H1 (cell line): ENCODE measurements at regions not wholly inside any gene's neighbourhood (a gene's known extent, or its start where the extent isn't known, plus 50 kb on each side); places are given as distances from the start of the nearest gene placed in this dataset.

Experiments
- CTCF ChIA-PET: fragments of 300-600 bp; sonication (Branson Sonifier 250); formaldehyde crosslinking; loops from one replicate; lab custom pipeline; 2021; ENCODE audit not compliant: partially characterized antibody; lab: Charles Lee
- POLR2A ChIA-PET: fragments of 300-600 bp; sonication (Branson Sonifier 250); formaldehyde crosslinking; loops from one replicate; lab custom pipeline; 2021; ENCODE audit warnings: inconsistent platforms; ENCODE audit not compliant: partially characterized antibody; lab: Charles Lee
- DNase-seq, 2 experiments: peaks; one replicate each; pipeline versions ENCODE4 v3.0.0 to v3.0.0-alpha.2; 2010 to 2022; ENCODE audit warnings: low spot score in 2 of 2, low read depth in 1 of 2, mixed read lengths in 1 of 2
- FAIRE-seq: peaks from 2 replicates; lab custom pipeline; 2011; peaks lifted over from hg19 to GRCh38; lab: Jason Lieb, UNC
- H2AFZ ChIP-seq: 2 replicates; pipeline ENCODE4 v1.8.1; 2012; ENCODE audit warnings: low read length, inconsistent platforms
- H2AK5ac ChIP-seq: 2 replicates; pipeline ENCODE4 v1.6.1; 2013; ENCODE audit warnings: low read depth, low read length
- H2BK120ac ChIP-seq: replicated peaks from 2 replicates; pipeline ENCODE3; 2013; ENCODE audit warnings: low read depth, low read length, inconsistent platforms
- H2BK12ac ChIP-seq: 2 replicates; pipeline ENCODE4 v1.6.1; 2013; ENCODE audit warnings: low read depth, low read length
- H2BK15ac ChIP-seq: 2 replicates; pipeline ENCODE4 v1.6.1; 2013; ENCODE audit warnings: low read length
- H2BK20ac ChIP-seq: 2 replicates; pipeline ENCODE4 v1.6.1; 2013; ENCODE audit warnings: low read length
- H2BK5ac ChIP-seq: 2 replicates; pipeline ENCODE4 v1.6.1; 2013; ENCODE audit warnings: low read depth, low read length
- H3K14ac ChIP-seq: 2 replicates; pipeline ENCODE4 v1.6.1; 2013; ENCODE audit warnings: inconsistent platforms; ENCODE audit not compliant: insufficient read length
- H3K18ac ChIP-seq: 2 replicates; pipeline ENCODE4 v1.6.1; 2013; ENCODE audit warnings: low read length; ENCODE audit errors: extremely low read depth
- H3K23ac ChIP-seq: 2 replicates; pipeline ENCODE4 v1.6.1; 2013; ENCODE audit warnings: inconsistent platforms; ENCODE audit not compliant: insufficient read length
- H3K23me2 ChIP-seq: 2 replicates; pipeline ENCODE4 v1.6.1; 2013; ENCODE audit warnings: low read depth, low read length
- H3K27ac ChIP-seq: 2 replicates; pipeline ENCODE4 v1.6.1; 2011; ENCODE audit warnings: low read depth, low read length, inconsistent platforms
- H3K27me3 ChIP-seq, 4 experiments: replicated peaks in 1 of 4; 1 replicate in 1 of 4; 2 replicates in 3 of 4; pipeline versions ENCODE4 v1.6.1 to v1.8.1; 2011 to 2013; ENCODE audit warnings: low read length in 3 of 4, mild to moderate bottlenecking in 3 of 4, inconsistent platforms in 2 of 4, mixed read lengths in 2 of 4, moderate library complexity in 1 of 4; ENCODE audit not compliant: control insufficient read depth in 3 of 4, insufficient read depth in 3 of 4; ENCODE audit errors: extremely low read depth in 1 of 4
- H3K36me3 ChIP-seq, 4 experiments: 2 replicates each; pipeline versions ENCODE4 v1.6.1 to v1.8.1; 2011 to 2013; ENCODE audit warnings: mild to moderate bottlenecking in 4 of 4, low read length in 3 of 4, moderate library complexity in 2 of 4, control low read depth in 1 of 4, inconsistent platforms in 1 of 4; ENCODE audit not compliant: insufficient read depth in 4 of 4, control insufficient read depth in 2 of 4
- H3K4ac ChIP-seq: replicated peaks from 2 replicates; pipeline ENCODE3; 2013; ENCODE audit warnings: low read length, low read depth, mixed read lengths, inconsistent platforms; ENCODE audit not compliant: insufficient read length
- H3K4me1 ChIP-seq, 4 experiments: replicated peaks in 1 of 4; 1 replicate in 1 of 4; 2 replicates in 3 of 4; pipeline versions ENCODE4 v1.6.1 to v1.8.1; 2011 to 2013; ENCODE audit warnings: low read length in 3 of 4, inconsistent platforms in 2 of 4, mixed read lengths in 1 of 4; ENCODE audit not compliant: insufficient read depth in 4 of 4, control insufficient read depth in 3 of 4
- H3K4me2 ChIP-seq, 2 experiments: 2 replicates each; pipeline versions ENCODE4 v1.6.1 to v1.8.1; 2011 to 2013; ENCODE audit warnings: low read depth in 2 of 2, low read length in 2 of 2, control low read depth in 1 of 2, inconsistent platforms in 1 of 2, mild to moderate bottlenecking in 1 of 2; ENCODE audit not compliant: insufficient read depth in 1 of 2
- H3K4me3 ChIP-seq, 4 experiments: fragments of 200-600, 300-600 bp in 1 of 4; sonication (generic), shearing (Covaris generic), sonication (Bioruptor Twin) in 1 of 4; 2 replicates each; pipeline versions ENCODE4 v1.5.1 to v1.8.1; 2011 to 2016; ENCODE audit warnings: low read length in 4 of 4, low read depth in 3 of 4, control low read depth in 2 of 4, inconsistent platforms in 2 of 4, mild to moderate bottlenecking in 2 of 4, mixed read lengths in 1 of 4, moderate library complexity in 1 of 4; ENCODE audit not compliant: insufficient read depth in 2 of 4; ENCODE audit errors: extremely low read depth in 1 of 4
- H3K56ac ChIP-seq: replicated peaks from 2 replicates; pipeline ENCODE3; 2013; ENCODE audit warnings: low read depth, mild to moderate bottlenecking, mixed read lengths, low read length, inconsistent platforms; ENCODE audit not compliant: insufficient read length
- H3K79me1 ChIP-seq: 2 replicates; pipeline ENCODE4 v1.6.1; 2013; ENCODE audit warnings: low read depth, low read length, control low read depth
- H3K79me2 ChIP-seq, 2 experiments: 2 replicates each; pipeline versions ENCODE4 v1.6.1 to v1.8.1; 2012 to 2013; ENCODE audit warnings: low read length in 2 of 2, mild to moderate bottlenecking in 2 of 2, inconsistent platforms in 1 of 2; ENCODE audit not compliant: insufficient read depth in 2 of 2, control insufficient read depth in 1 of 2
- H3K9ac ChIP-seq, 4 experiments: replicated peaks in 1 of 4; 1 replicate in 1 of 4; 2 replicates in 3 of 4; pipeline versions ENCODE4 v1.6.1 to v1.8.1; 2011 to 2013; ENCODE audit warnings: low read depth in 3 of 4, low read length in 3 of 4, control low read depth in 2 of 4, mild to moderate bottlenecking in 2 of 4, moderate library complexity in 2 of 4, inconsistent platforms in 1 of 4; ENCODE audit errors: extremely low read depth in 1 of 4
- H3K9me3 ChIP-seq, 2 experiments: 2 replicates each; pipeline versions ENCODE4 v1.6.1 to v1.8.1; 2012 to 2013; ENCODE audit warnings: mild to moderate bottlenecking in 2 of 2, moderate library complexity in 2 of 2, control low read depth in 1 of 2, inconsistent platforms in 1 of 2, low read depth in 1 of 2, low read length in 1 of 2, mixed read lengths in 1 of 2; ENCODE audit not compliant: insufficient read depth in 2 of 2
- H4K20me1 ChIP-seq, 2 experiments: replicated peaks in 1 of 2; 2 replicates each; pipeline versions ENCODE3 to v1.8.1; 2011 to 2013; ENCODE audit warnings: inconsistent platforms in 2 of 2, low read length in 2 of 2, mild to moderate bottlenecking in 1 of 2; ENCODE audit not compliant: insufficient read depth in 2 of 2, control insufficient read depth in 1 of 2
- H4K5ac ChIP-seq: 2 replicates; pipeline ENCODE4 v1.6.1; 2013; ENCODE audit warnings: low read length, low read depth, mixed read lengths, inconsistent platforms; ENCODE audit not compliant: insufficient read length
- H4K8ac ChIP-seq: 2 replicates; pipeline ENCODE4 v1.8.0; 2013; ENCODE audit warnings: mild to moderate bottlenecking, moderate library complexity, low read length, inconsistent platforms; ENCODE audit not compliant: insufficient read depth; ENCODE audit errors: extremely low read depth
- H4K91ac ChIP-seq: replicated peaks from 2 replicates; pipeline ENCODE3; 2013; ENCODE audit warnings: low read length, mixed read lengths, inconsistent platforms; ENCODE audit not compliant: insufficient read length
- CHD2 ChIP-seq: IDR thresholded peaks from 2 replicates; pipeline ENCODE4 v1.6.1; 2012; ENCODE audit warnings: low read length, improper control_type of control experiment
- FOSL1 ChIP-seq: IDR thresholded peaks from 2 replicates; pipeline ENCODE4 v1.6.1; 2011; ENCODE audit warnings: mild to moderate bottlenecking, low read depth, low read length, moderate library complexity; ENCODE audit not compliant: insufficient read depth
- GTF2F1 ChIP-seq: IDR thresholded peaks from 2 replicates; pipeline ENCODE4 v1.6.1; 2012; ENCODE audit warnings: low read depth, low read length, improper control_type of control experiment, borderline replicate concordance
- HDAC6 ChIP-seq: IDR thresholded peaks from one replicate; pipeline ENCODE4 v1.7.1; 2012; ENCODE audit warnings: low read depth, mild to moderate bottlenecking, inconsistent platforms, low read length, moderate library complexity
- POU5F1 ChIP-seq: IDR thresholded peaks from 2 replicates; pipeline ENCODE4 v1.6.1; 2011; ENCODE audit warnings: low read depth, mild to moderate bottlenecking, low read length, moderate library complexity
- SIX5 ChIP-seq: IDR thresholded peaks from 2 replicates; pipeline ENCODE4 v1.6.1; 2011; ENCODE audit warnings: mild to moderate bottlenecking, low read depth, low read length
- SRF ChIP-seq: IDR thresholded peaks from 2 replicates; pipeline ENCODE4 v1.6.1; 2011; ENCODE audit warnings: mild to moderate bottlenecking, low read depth, low read length, moderate library complexity
- SUZ12 ChIP-seq: fragments of 200-600 bp; sonication (generic); IDR thresholded peaks from 2 replicates; pipeline ENCODE4 v1.6.1; 2012; ENCODE audit warnings: mild to moderate bottlenecking, inconsistent platforms, low read length, moderate library complexity, mixed read lengths
- WGBS, 2 experiments: shearing (Covaris generic) in 1 of 2; methylation state at CpG; one replicate each; pipeline versions ENCODE4 v1.1.6 to v1.1.7; 2013 to 2015; ENCODE audit warnings: low lambda C conversion rate in 2 of 2, mixed read lengths in 2 of 2, inconsistent platforms in 1 of 2, low coverage in 1 of 2, missing lambda C conversion rate in 1 of 2; ENCODE audit not compliant: insufficient replicate concordance in 2 of 2, insufficient coverage in 1 of 2, insufficient read length in 1 of 2; ENCODE audit errors: extremely low coverage in 1 of 2, missing lambda C conversion rate in 1 of 2; 5-methylcytosine and 5-hydroxymethylcytosine counted together
- TF ChIP-seq, protein P1 (sequence below): IDR thresholded peaks from 2 replicates; pipeline ENCODE4 v1.6.1; 2011; ENCODE audit warnings: low read depth, mild to moderate bottlenecking, low read length; ENCODE audit not compliant: insufficient read depth
- TF ChIP-seq, protein P2 (sequence below): IDR thresholded peaks from 2 replicates; pipeline ENCODE4 v1.6.1; 2011; ENCODE audit warnings: low read length, improper control_type of control experiment

DNA sequence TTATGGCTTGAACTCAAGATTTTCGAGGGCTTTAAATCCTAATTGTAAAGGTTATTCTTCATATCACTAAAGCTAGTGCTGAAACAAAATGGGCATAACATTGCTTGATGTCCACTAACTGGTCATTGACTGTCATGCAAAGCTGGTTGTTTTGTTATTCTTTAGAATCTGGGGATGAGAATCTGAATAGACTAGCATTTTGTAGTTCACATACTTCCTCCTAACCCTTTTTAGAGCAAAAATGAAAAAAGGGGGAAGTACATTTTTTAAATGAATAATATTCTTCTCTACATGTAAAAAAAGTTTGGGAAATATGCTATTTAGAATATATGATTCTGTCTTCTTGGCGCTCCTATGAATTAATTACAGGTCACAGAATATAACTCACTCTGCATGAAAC lies 72.2 kb upstream of the HMCN1 start:
- Histone ChIP-seq H3K4me2 (no peak overlapping the region), H3K27me3 (no peaks in the 10 kb centered on the region), H3K4ac (no peak overlapping the region), H3K36me3 (no peaks in the 10 kb centered on the region), H3K79me2 (no peaks in the 10 kb centered on the region), H3K4me1 (peaks cover 0 to 4% (median 1%) of the 10 kb centered on the region in 4 experiments; a peak in 4 of 7 replicates), H3K9ac (no peak overlapping the region; a peak in 1 of 7 replicates), H3K56ac (no peak overlapping the region), H4K8ac (no peak overlapping the region), H2BK120ac (no peak overlapping the region), H2BK20ac (no peak overlapping the region), H3K4me3 (no peak overlapping the region), H2AFZ (no peak overlapping the region), H4K5ac (no peak overlapping the region), H3K18ac (0 out of 2 replicates have a peak overlapping the region, but pooled peaks have one; percentile 1), H3K79me1 (no peaks in the 10 kb centered on the region), H4K20me1 (no peaks in the 10 kb centered on the region), H2BK5ac (no peak overlapping the region), H3K14ac (no peak overlapping the region), H2BK12ac (no peak overlapping the region), H2AK5ac (no peak overlapping the region), H3K23ac (no peak overlapping the region), H3K23me2 (no peaks in the 10 kb centered on the region; the same call in 1 of the 2 replicates), H4K91ac (no peak overlapping the region), H3K9me3 (no peaks in the 10 kb centered on the region), H3K27ac (no peak overlapping the region), H2BK15ac (no peak overlapping the region)
- no peak for FAIRE-seq
- ChIA-PET CTCF (interaction anchor here (1.5 to 2.8 kb wide), 4 partner anchors 8 to 19 kb away, joined by 3 to 14 read pairs (median 6); no protein-coding TSS in a partner anchor), POLR2A (interaction anchor here (0.7 kb wide), 1 partner anchor 182 kb away, joined by 3 read pairs; no protein-coding TSS in a partner anchor)
- no peak for DNase-seq
- WGBS, 2 experiments: 80% methylated on average over 2 of the region's 2 CpGs; no CpG with 5 or more reads in 1 of the 2 experiments
- TF ChIP-seq HDAC6 (no peak), FOSL1 (no peak), GTF2F1 (no peak), SRF (no peak), SUZ12 (no peak), SIX5 (no peak), CHD2 (no peak), POU5F1 (no peak)
- TF ChIP-seq, protein P1, sequence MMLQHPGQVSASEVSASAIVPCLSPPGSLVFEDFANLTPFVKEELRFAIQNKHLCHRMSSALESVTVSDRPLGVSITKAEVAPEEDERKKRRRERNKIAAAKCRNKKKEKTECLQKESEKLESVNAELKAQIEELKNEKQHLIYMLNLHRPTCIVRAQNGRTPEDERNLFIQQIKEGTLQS: no peak
- TF ChIP-seq, protein P2, sequence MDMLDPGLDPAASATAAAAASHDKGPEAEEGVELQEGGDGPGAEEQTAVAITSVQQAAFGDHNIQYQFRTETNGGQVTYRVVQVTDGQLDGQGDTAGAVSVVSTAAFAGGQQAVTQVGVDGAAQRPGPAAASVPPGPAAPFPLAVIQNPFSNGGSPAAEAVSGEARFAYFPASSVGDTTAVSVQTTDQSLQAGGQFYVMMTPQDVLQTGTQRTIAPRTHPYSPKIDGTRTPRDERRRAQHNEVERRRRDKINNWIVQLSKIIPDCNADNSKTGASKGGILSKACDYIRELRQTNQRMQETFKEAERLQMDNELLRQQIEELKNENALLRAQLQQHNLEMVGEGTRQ: no peak
